HL-60 (cell line): ENCODE measurements at regions not wholly inside any gene's neighbourhood (a gene's known extent, or its start where the extent isn't known, plus 50 kb on each side); places are given as distances from the start of the nearest gene placed in this dataset.

ENCODE experiments used
- CTCF ChIP-seq: IDR thresholded peaks from one replicate; pipeline ENCODE4 v1.5.1; 2011; ENCODE audit warnings: low read length, control low read depth, inconsistent platforms; ENCODE audit not compliant: insufficient read depth
- GABPA ChIP-seq: IDR thresholded peaks from 2 replicates; pipeline ENCODE4 v1.6.1; 2012; ENCODE audit warnings: low read depth
- POLR2AphosphoS5 ChIP-seq: IDR thresholded peaks from 2 replicates; pipeline ENCODE4 v1.6.1; 2012; ENCODE audit warnings: low read depth
- REST ChIP-seq: IDR thresholded peaks from 2 replicates; pipeline ENCODE4 v1.6.1; 2012; ENCODE audit warnings: low read depth; ENCODE audit not compliant: insufficient replicate concordance
- SPI1 ChIP-seq: IDR thresholded peaks from 2 replicates; pipeline ENCODE4 v1.6.1; 2012; ENCODE audit warnings: low read depth, mild to moderate bottlenecking, borderline replicate concordance

DNA sequence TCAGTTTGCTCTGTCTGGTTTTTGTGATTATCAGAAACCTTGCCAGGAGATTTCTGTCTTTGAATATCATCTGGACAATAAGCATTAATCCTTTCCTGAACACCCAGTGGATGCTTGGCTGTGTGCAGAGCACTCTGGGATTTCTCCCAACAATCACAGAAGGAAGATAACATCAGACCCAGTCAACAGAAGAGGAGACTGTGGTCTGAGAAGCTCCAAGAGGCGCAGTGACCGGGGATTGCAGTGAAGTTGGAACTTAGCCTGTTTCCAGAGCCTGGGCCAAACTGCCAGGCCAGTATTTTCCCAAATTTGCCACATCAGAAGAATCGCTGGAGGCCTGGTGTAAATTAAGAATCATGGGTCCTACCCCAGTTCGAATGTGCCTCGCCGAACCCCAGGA lies 264.7 kb downstream of the C16orf95 start:
- no peak for TF ChIP-seq CTCF
- no peak for TF ChIP-seq POLR2AphosphoS5
- no peak for TF ChIP-seq GABPA
- no peak for TF ChIP-seq REST
- TF ChIP-seq SPI1: no peak
